ENCODE measurements at regions not wholly inside any gene's neighbourhood (a gene's known extent, or its start where the extent isn't known, plus 50 kb on each side); places are given as distances from the start of the nearest gene placed in this dataset.

GRCh38 chr12:98188650-98189077 lies 326.7 kb upstream of the TMPO start:
- H3K27me3 ChIP-seq (replicated peaks; ENCODE audit: control insufficient read depth, insufficient read depth, low read length), result no peaks in the 10 kb centered on the region
- TF ChIP-seq CTCF (IDR thresholded peaks at IDR 0.05; ENCODE audit: insufficient read depth, low read length, poor library complexity, severe bottlenecking), result no peak
- DNase-seq (ENCODE audit: extremely low read depth, insufficient read length), result no peak
- H3K4me3 ChIP-seq (replicated peaks; ENCODE audit: low read depth, low read length), result no peak overlapping the region
- no peaks in the 10 kb centered on the region for H3K36me3 ChIP-seq (ENCODE audit: control insufficient read depth, insufficient read depth, low read length)

GRCh38 chr12:98194591-98194990 lies 320.8 kb upstream of the TMPO start:
- Histone ChIP-seq H3K27me3 (replicated peaks; ENCODE audit: control insufficient read depth, insufficient read depth, low read length) (no peaks in the 10 kb centered on the region), H3K36me3 (ENCODE audit: control insufficient read depth, insufficient read depth, low read length) (no peaks in the 10 kb centered on the region), H3K4me3 (replicated peaks; ENCODE audit: low read depth, low read length) (no peak overlapping the region)
- TF ChIP-seq CTCF (IDR thresholded peaks at IDR 0.05; ENCODE audit: insufficient read depth, low read length, poor library complexity, severe bottlenecking), result no peak
- no peak for DNase-seq (ENCODE audit: extremely low read depth, insufficient read length)

- TF ChIP-seq CTCF (IDR thresholded peaks at IDR 0.05; ENCODE audit: insufficient read depth, low read length, poor library complexity, severe bottlenecking), result no peak
- DNase-seq (ENCODE audit: extremely low read depth, insufficient read length), result no peak
Observed at GRCh38 chr12:98198261-98198982, 317.0 kb upstream of the TMPO start.

GRCh38 chr12:98208816-98209215 lies 306.6 kb upstream of the TMPO start:
- TF ChIP-seq CTCF (IDR thresholded peaks at IDR 0.05; ENCODE audit: insufficient read depth, low read length, poor library complexity, severe bottlenecking), result no peak
- no peak for DNase-seq (ENCODE audit: extremely low read depth, insufficient read length)
- Histone ChIP-seq H3K4me3 (replicated peaks; ENCODE audit: low read depth, low read length) (no peak overlapping the region), H3K27me3 (replicated peaks; ENCODE audit: control insufficient read depth, insufficient read depth, low read length) (no peaks in the 10 kb centered on the region), H3K36me3 (ENCODE audit: control insufficient read depth, insufficient read depth, low read length) (no peaks in the 10 kb centered on the region)

More at GRCh38 chr12:98198261-98198982, 317.0 kb upstream of the TMPO start:
- Histone ChIP-seq H3K4me3 (replicated peaks; ENCODE audit: low read depth, low read length) (no peak overlapping the region), H3K27me3 (replicated peaks; ENCODE audit: control insufficient read depth, insufficient read depth, low read length) (no peaks in the 10 kb centered on the region; the same call in 1 of the 2 replicates), H3K36me3 (ENCODE audit: control insufficient read depth, insufficient read depth, low read length) (no peaks in the 10 kb centered on the region)

- no peaks in the 10 kb centered on the region for H3K36me3 ChIP-seq (ENCODE audit: control insufficient read depth, insufficient read depth, low read length)
- no peaks in the 10 kb centered on the region for H3K27me3 ChIP-seq (replicated peaks; ENCODE audit: control insufficient read depth, insufficient read depth, low read length)
- no peak for TF ChIP-seq CTCF (IDR thresholded peaks at IDR 0.05; ENCODE audit: insufficient read depth, low read length, poor library complexity, severe bottlenecking)
- H3K4me3 ChIP-seq (replicated peaks; ENCODE audit: low read depth, low read length), result no peak overlapping the region
- DNase-seq (ENCODE audit: extremely low read depth, insufficient read length), result no peak
Observed at GRCh38 chr12:98211909-98212695, 303.3 kb upstream of the TMPO start.
